DND-41 (cell line): ENCODE measurements at regions not wholly inside any gene's neighbourhood (a gene's known extent, or its start where the extent isn't known, plus 50 kb on each side); places are given as distances from the start of the nearest gene placed in this dataset.

ENCODE experiments used
- ATAC-seq: fragments of 200-7000 bp; cut with Tn5 transposase; 3 replicates; pipeline ENCODE4 v1.9.1; 2021; ENCODE audit warnings: low read depth; ENCODE audit not compliant: insufficient read depth
- DNase-seq: peaks from one replicate; pipeline ENCODE4 v3.0.0-alpha.2; 2020
- H2AFZ ChIP-seq: 2 replicates; pipeline ENCODE4 v1.6.0; 2012; ENCODE audit warnings: low read depth, low read length
- H3K27ac ChIP-seq: 2 replicates; pipeline ENCODE4 v1.5.1; 2012; ENCODE audit warnings: low read length, inconsistent platforms
- H3K27me3 ChIP-seq: fragments of 200-600 bp; sonication (generic); 2 replicates; pipeline ENCODE4 v1.6.0; 2012; ENCODE audit warnings: low read length, mild to moderate bottlenecking, inconsistent platforms; ENCODE audit not compliant: insufficient read depth, poor library complexity
- H3K36me3 ChIP-seq: 2 replicates; pipeline ENCODE4 v1.5.1; 2012; ENCODE audit warnings: low read length, inconsistent platforms; ENCODE audit not compliant: insufficient read depth
- H3K4me1 ChIP-seq: 2 replicates; pipeline ENCODE4 v1.5.1; 2012; ENCODE audit warnings: mild to moderate bottlenecking, low read length; ENCODE audit not compliant: insufficient read depth
- H3K4me2 ChIP-seq: 2 replicates; pipeline ENCODE4 v1.6.0; 2012; ENCODE audit warnings: mild to moderate bottlenecking, moderate library complexity, low read length, inconsistent platforms; ENCODE audit not compliant: insufficient read depth
- H3K4me3 ChIP-seq, 2 experiments: fragments of 200-600 bp in 1 of 2; shearing (Covaris generic) in 1 of 2; 2 replicates each; pipeline ENCODE4 v1.5.1; 2012 to 2016; ENCODE audit warnings: inconsistent platforms in 2 of 2, low read length in 2 of 2, mild to moderate bottlenecking in 2 of 2, low read depth in 1 of 2, moderate library complexity in 1 of 2
- H3K79me2 ChIP-seq: 2 replicates; pipeline ENCODE4 v1.6.0; 2012; ENCODE audit warnings: low read length, inconsistent platforms; ENCODE audit not compliant: insufficient read depth
- H3K9ac ChIP-seq: 2 replicates; pipeline ENCODE4 v1.6.0; 2012; ENCODE audit warnings: low read depth, mild to moderate bottlenecking, inconsistent platforms, low read length, moderate library complexity
- H3K9me3 ChIP-seq: 2 replicates; pipeline ENCODE4 v1.5.1; 2012; ENCODE audit warnings: low read length, moderate library complexity, mild to moderate bottlenecking, inconsistent platforms; ENCODE audit not compliant: insufficient read depth, severe bottlenecking
- H4K20me1 ChIP-seq: 2 replicates; pipeline ENCODE4 v1.6.0; 2012; ENCODE audit warnings: low read length; ENCODE audit not compliant: insufficient read depth
- EZH2 ChIP-seq: IDR thresholded peaks from 3 replicates; pipeline ENCODE4 v1.6.1; 2012; ENCODE audit warnings: borderline replicate concordance, low read depth, mild to moderate bottlenecking, moderate library complexity, low read length, inconsistent platforms; ENCODE audit not compliant: severe bottlenecking
- TF ChIP-seq, protein P1 (sequence below): IDR thresholded peaks from 2 replicates; pipeline ENCODE4 v1.5.1; 2012; ENCODE audit warnings: borderline replicate concordance, low read length, moderate library complexity, mild to moderate bottlenecking; ENCODE audit not compliant: poor library complexity, severe bottlenecking; ENCODE audit errors: extremely low read depth

DNA sequence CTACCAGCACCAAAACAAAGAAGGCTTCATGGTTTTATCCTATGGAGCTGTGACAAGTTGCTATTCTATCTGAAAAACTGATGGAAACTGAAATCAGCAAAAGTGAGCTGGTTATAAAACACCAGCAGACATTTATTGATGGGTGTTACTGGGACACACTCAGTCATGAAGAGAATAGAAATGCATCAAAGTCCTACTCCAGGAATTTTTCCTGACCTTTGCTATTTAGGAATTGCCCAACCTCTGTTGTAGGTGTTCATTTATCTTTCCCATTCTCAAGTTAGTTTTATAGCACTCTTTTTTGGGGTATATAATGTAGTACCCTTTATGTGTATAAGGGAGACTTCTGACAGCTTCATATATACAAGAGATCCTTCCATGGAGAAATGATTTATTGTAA lies 533.2 kb downstream of the REEP3 start:
- no peak overlapping the region for H3K4me3 ChIP-seq
- no peaks in the 10 kb centered on the region for H3K36me3 ChIP-seq
- H3K9ac ChIP-seq: no peak overlapping the region
- H3K4me2 ChIP-seq: no peak overlapping the region
- H3K9me3 ChIP-seq: no peaks in the 10 kb centered on the region
- no peaks in the 10 kb centered on the region for H4K20me1 ChIP-seq
- ATAC-seq (no peak), DNase-seq (no peak)
- no peaks in the 10 kb centered on the region for H3K4me1 ChIP-seq
- H3K79me2 ChIP-seq: no peaks in the 10 kb centered on the region
- H2AFZ ChIP-seq: no peak overlapping the region
- no peak for TF ChIP-seq EZH2
- TF ChIP-seq, protein P1, sequence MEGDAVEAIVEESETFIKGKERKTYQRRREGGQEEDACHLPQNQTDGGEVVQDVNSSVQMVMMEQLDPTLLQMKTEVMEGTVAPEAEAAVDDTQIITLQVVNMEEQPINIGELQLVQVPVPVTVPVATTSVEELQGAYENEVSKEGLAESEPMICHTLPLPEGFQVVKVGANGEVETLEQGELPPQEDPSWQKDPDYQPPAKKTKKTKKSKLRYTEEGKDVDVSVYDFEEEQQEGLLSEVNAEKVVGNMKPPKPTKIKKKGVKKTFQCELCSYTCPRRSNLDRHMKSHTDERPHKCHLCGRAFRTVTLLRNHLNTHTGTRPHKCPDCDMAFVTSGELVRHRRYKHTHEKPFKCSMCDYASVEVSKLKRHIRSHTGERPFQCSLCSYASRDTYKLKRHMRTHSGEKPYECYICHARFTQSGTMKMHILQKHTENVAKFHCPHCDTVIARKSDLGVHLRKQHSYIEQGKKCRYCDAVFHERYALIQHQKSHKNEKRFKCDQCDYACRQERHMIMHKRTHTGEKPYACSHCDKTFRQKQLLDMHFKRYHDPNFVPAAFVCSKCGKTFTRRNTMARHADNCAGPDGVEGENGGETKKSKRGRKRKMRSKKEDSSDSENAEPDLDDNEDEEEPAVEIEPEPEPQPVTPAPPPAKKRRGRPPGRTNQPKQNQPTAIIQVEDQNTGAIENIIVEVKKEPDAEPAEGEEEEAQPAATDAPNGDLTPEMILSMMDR: no peak
- no peaks in the 10 kb centered on the region for H3K27me3 ChIP-seq
- H3K27ac ChIP-seq: no peak overlapping the region

DNA sequence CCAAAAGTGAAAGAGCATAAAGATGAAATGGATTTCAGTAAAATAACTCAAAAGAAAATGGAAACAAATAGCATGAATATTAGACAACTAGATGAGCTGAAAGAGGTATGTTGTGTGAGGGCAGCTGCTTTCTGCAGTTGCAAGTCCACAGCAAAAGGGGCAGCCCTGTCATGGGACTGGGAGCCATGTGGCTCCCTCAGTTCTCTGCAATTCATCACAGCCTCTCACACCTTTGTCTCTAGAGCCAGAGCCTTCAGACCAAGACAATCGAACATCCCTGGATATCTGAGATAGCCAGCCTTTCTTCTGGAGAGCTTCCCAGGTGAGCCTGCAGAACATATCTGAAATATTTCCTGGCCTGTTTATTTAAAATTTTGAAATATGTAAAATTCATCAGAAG lies 538.7 kb downstream of the REEP3 start:
- Histone ChIP-seq H3K9ac (no peak overlapping the region), H4K20me1 (no peaks in the 10 kb centered on the region), H2AFZ (no peak overlapping the region), H3K36me3 (no peaks in the 10 kb centered on the region), H3K79me2 (no peaks in the 10 kb centered on the region), H3K4me2 (no peak overlapping the region), H3K27ac (no peak overlapping the region), H3K27me3 (no peaks in the 10 kb centered on the region), H3K4me3 (no peak overlapping the region), H3K4me1 (no peaks in the 10 kb centered on the region), H3K9me3 (no peaks in the 10 kb centered on the region)
- no peak for DNase-seq
- TF ChIP-seq EZH2: no peak
- TF ChIP-seq, protein P1: no peak
- ATAC-seq: no peak

DNA sequence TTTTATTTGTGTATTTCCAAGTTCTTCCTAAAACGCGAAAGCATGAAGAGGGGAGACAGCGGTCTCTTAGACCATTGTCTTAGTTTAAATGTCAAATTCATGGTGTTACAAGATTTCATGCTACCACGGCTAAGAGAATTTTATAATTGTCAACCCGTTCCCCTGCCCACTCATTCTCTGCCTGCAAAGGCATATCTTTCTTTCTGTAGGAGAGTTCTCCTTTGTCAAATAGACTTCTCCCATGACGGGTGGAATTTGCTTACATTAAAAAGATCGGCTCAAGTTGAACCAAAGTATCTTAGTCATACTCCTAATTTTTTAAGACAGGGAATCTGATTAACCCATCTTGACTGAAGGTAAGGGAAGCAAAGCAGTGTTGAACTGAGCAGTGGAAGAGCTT lies 539.2 kb downstream of the REEP3 start:
- no peaks in the 10 kb centered on the region for H4K20me1 ChIP-seq
- H3K36me3 ChIP-seq: no peaks in the 10 kb centered on the region
- H3K4me1 ChIP-seq: no peaks in the 10 kb centered on the region
- no peak overlapping the region for H3K4me3 ChIP-seq
- no peak overlapping the region for H3K27ac ChIP-seq
- TF ChIP-seq, protein P1: no peak
- TF ChIP-seq EZH2: no peak
- no peaks in the 10 kb centered on the region for H3K9me3 ChIP-seq
- H2AFZ ChIP-seq: no peak overlapping the region
- H3K9ac ChIP-seq: no peak overlapping the region
- H3K4me2 ChIP-seq: no peak overlapping the region
- ATAC-seq (no peak), DNase-seq (no peak)
- no peaks in the 10 kb centered on the region for H3K79me2 ChIP-seq
- no peaks in the 10 kb centered on the region for H3K27me3 ChIP-seq

DNA sequence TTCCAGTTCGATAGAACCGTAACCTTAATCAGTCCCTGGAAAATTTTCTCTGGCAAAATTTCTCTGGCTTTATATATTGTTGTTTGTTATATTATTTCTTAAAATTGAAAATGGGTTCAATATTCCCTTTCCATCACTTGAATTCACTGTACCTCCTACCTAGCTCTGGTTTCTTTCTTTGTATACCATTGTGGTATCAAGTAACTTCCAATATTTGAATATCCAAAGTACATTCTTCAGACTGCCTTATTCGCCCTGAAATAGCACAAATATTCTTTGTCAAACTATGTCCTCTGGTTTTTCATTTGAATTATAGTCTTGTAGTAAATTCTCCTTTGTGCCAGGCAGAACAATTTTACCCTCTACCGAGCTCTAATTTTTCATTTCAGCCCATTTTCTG lies 541.6 kb downstream of the REEP3 start:
- H3K9me3 ChIP-seq: no peaks in the 10 kb centered on the region
- H3K4me2 ChIP-seq: no peak overlapping the region
- H3K9ac ChIP-seq: no peak overlapping the region
- no peak overlapping the region for H3K27ac ChIP-seq
- H3K79me2 ChIP-seq: no peaks in the 10 kb centered on the region
- no peaks in the 10 kb centered on the region for H4K20me1 ChIP-seq
- H3K4me1 ChIP-seq: no peaks in the 10 kb centered on the region
- no peaks in the 10 kb centered on the region for H3K36me3 ChIP-seq
- no peak overlapping the region for H2AFZ ChIP-seq
- no peak for TF ChIP-seq EZH2
- TF ChIP-seq, protein P1: no peak
- DNase-seq (no peak), ATAC-seq (no peak)
- no peak overlapping the region for H3K4me3 ChIP-seq
- no peaks in the 10 kb centered on the region for H3K27me3 ChIP-seq
